IMR-90 (cell line): ENCODE measurements at regions not wholly inside any gene's neighbourhood (a gene's known extent, or its start where the extent isn't known, plus 50 kb on each side); places are given as distances from the start of the nearest gene placed in this dataset.

Source experiments
- ATAC-seq: fragments of 200-7000 bp; cut with Tn5 transposase; 2 replicates; pipeline ENCODE4 v1.9.1; 2020; ENCODE audit warnings: low read depth, mild to moderate bottlenecking, moderate library complexity
- BruUV-seq: library from RNA; stranded (reverse); fragments of 400-500 nt; replicated peaks from 2 replicates; lab custom pipeline; 2021; lab: Mats Ljungman, UMichigan
- CTCF ChIA-PET: fragments of 300-600 bp; formaldehyde crosslinking; extraction: SDS; loops from one replicate; lab custom pipeline; 2021; ENCODE audit warnings: antibody characterized with exemption; lab: Yijun Ruan, JAX
- POLR2A ChIA-PET: fragments of 300-600 bp; sonication (Branson Sonifier 250); formaldehyde crosslinking; loops from one replicate; lab custom pipeline; 2022; ENCODE audit warnings: antibody characterized with exemption; ENCODE audit not compliant: unreplicated experiment; lab: Charles Lee
- DNase-seq: peaks from one replicate; pipeline ENCODE4 v3.0.0; 2013
- H2AFZ ChIP-seq: replicated peaks from 2 replicates; pipeline ENCODE3; 2013; ENCODE audit warnings: low read length, mild to moderate bottlenecking; ENCODE audit not compliant: poor library complexity
- H2AK5ac ChIP-seq: 2 replicates; pipeline ENCODE4 v1.6.1; 2013; ENCODE audit warnings: low read depth, low read length, inconsistent platforms
- H2AK9ac ChIP-seq: replicated peaks from 2 replicates; pipeline ENCODE3; 2013; ENCODE audit warnings: mild to moderate bottlenecking, low read depth, low read length, moderate library complexity; ENCODE audit not compliant: poor library complexity
- H2BK120ac ChIP-seq: 2 replicates; pipeline ENCODE4 v1.6.1; 2013; ENCODE audit warnings: low read depth, low read length, inconsistent platforms
- H2BK15ac ChIP-seq: 3 replicates; pipeline ENCODE4 v1.6.1; 2013; ENCODE audit warnings: low read depth, low read length, inconsistent platforms
- H2BK20ac ChIP-seq: 2 replicates; pipeline ENCODE4 v1.6.1; 2013; ENCODE audit warnings: low read depth, mild to moderate bottlenecking, inconsistent platforms, low read length, moderate library complexity
- H2BK5ac ChIP-seq: 2 replicates; pipeline ENCODE4 v1.6.1; 2013; ENCODE audit warnings: mild to moderate bottlenecking, low read depth, low read length, inconsistent platforms; ENCODE audit not compliant: poor library complexity, severe bottlenecking
- H3K14ac ChIP-seq: replicated peaks from 2 replicates; pipeline ENCODE4 v1.6.1; 2013; ENCODE audit warnings: low read depth, low read length, inconsistent platforms
- H3K18ac ChIP-seq: 2 replicates; pipeline ENCODE4 v1.6.1; 2013; ENCODE audit warnings: low read depth, low read length, control low read depth
- H3K23ac ChIP-seq: 2 replicates; pipeline ENCODE4 v1.6.1; 2013; ENCODE audit warnings: low read depth, low read length, inconsistent platforms
- H3K27ac ChIP-seq: 2 replicates; pipeline ENCODE4 v1.5.1; 2013; ENCODE audit warnings: mild to moderate bottlenecking, control low read depth, low read length; ENCODE audit not compliant: insufficient read depth
- H3K27me3 ChIP-seq: 2 replicates; pipeline ENCODE4 v1.6.1; 2013; ENCODE audit warnings: low read length; ENCODE audit not compliant: control insufficient read depth, insufficient read depth
- H3K36me3 ChIP-seq: 2 replicates; pipeline ENCODE4 v1.6.1; 2013; ENCODE audit warnings: low read length, mixed read lengths; ENCODE audit not compliant: control insufficient read depth, insufficient read depth
- H3K4ac ChIP-seq: 2 replicates; pipeline ENCODE4 v1.6.1; 2013; ENCODE audit warnings: low read depth, low read length, inconsistent platforms
- H3K4me1 ChIP-seq: 2 replicates; pipeline ENCODE4 v1.6.1; 2013; ENCODE audit warnings: low read length, mixed read lengths; ENCODE audit not compliant: control insufficient read depth, insufficient read depth
- H3K4me2 ChIP-seq: 2 replicates; pipeline ENCODE4 v1.6.1; 2013; ENCODE audit warnings: low read depth, mild to moderate bottlenecking, control low read depth, low read length, moderate library complexity
- H3K4me3 ChIP-seq: 2 replicates; pipeline ENCODE4 v1.5.1; 2013; ENCODE audit warnings: low read depth, mild to moderate bottlenecking, control low read depth, low read length, moderate library complexity; ENCODE audit not compliant: insufficient read depth
- H3K56ac ChIP-seq: 2 replicates; pipeline ENCODE4 v1.6.1; 2013; ENCODE audit warnings: low read length, inconsistent platforms; ENCODE audit not compliant: insufficient read depth; ENCODE audit errors: extremely low read depth
- H3K79me1 ChIP-seq, 2 experiments: 2 replicates each; pipeline ENCODE4 v1.6.1; 2013; ENCODE audit warnings: low read length in 2 of 2, inconsistent platforms in 1 of 2, low read depth in 1 of 2
- H3K9ac ChIP-seq: 2 replicates; pipeline ENCODE4 v1.6.1; 2013; ENCODE audit warnings: low read depth, low read length, control low read depth
- H3K9me1 ChIP-seq: 2 replicates; pipeline ENCODE4 v1.6.1; 2013; ENCODE audit warnings: low read length, inconsistent platforms; ENCODE audit not compliant: insufficient read depth
- H3K9me3 ChIP-seq: 2 replicates; pipeline ENCODE4 v1.6.1; 2013; ENCODE audit warnings: low read length; ENCODE audit not compliant: control insufficient read depth, insufficient read depth
- H4K20me1 ChIP-seq: 2 replicates; pipeline ENCODE4 v1.6.1; 2013; ENCODE audit warnings: low read length, inconsistent platforms; ENCODE audit not compliant: insufficient read depth
- H4K5ac ChIP-seq: 2 replicates; pipeline ENCODE4 v1.6.1; 2013; ENCODE audit warnings: mild to moderate bottlenecking, low read depth, low read length, control low read depth
- H4K8ac ChIP-seq, 2 experiments: 2 replicates each; pipeline ENCODE4 v1.6.1; 2013; ENCODE audit warnings: low read depth in 2 of 2, low read length in 2 of 2, control low read depth in 1 of 2, inconsistent platforms in 1 of 2
- H4K91ac ChIP-seq: 2 replicates; pipeline ENCODE4 v1.6.1; 2013; ENCODE audit warnings: low read depth, low read length, inconsistent platforms; ENCODE audit not compliant: insufficient read depth
- BHLHE40 ChIP-seq: fragments of 150-350 bp; IDR thresholded peaks from 2 replicates; pipeline ENCODE4 v1.6.1; 2016; ENCODE audit warnings: mild to moderate bottlenecking, low read depth, low read length
- CEBPB ChIP-seq: IDR thresholded peaks from 2 replicates; pipeline ENCODE4 v1.6.1; 2012; ENCODE audit warnings: low read depth, low read length, improper control_type of control experiment
- CHD1 ChIP-seq: IDR thresholded peaks from 2 replicates; pipeline ENCODE4 v1.6.1; 2012; ENCODE audit warnings: low read depth, low read length, improper control_type of control experiment
- FOS ChIP-seq: fragments of 150-350 bp; IDR thresholded peaks from 2 replicates; pipeline ENCODE4 v1.6.1; 2016; ENCODE audit warnings: low read depth, low read length
- MAFK ChIP-seq: IDR thresholded peaks from 2 replicates; pipeline ENCODE4 v1.6.1; 2012; ENCODE audit warnings: low read depth, low read length, improper control_type of control experiment
- MAZ ChIP-seq: IDR thresholded peaks from 2 replicates; pipeline ENCODE4 v1.6.1; 2012; ENCODE audit warnings: low read depth, mild to moderate bottlenecking, low read length, improper control_type of control experiment, moderate library complexity, borderline replicate concordance
- MXI1 ChIP-seq: IDR thresholded peaks from 2 replicates; pipeline ENCODE4 v1.6.1; 2012; ENCODE audit warnings: low read depth, mild to moderate bottlenecking, low read length, moderate library complexity, borderline replicate concordance
- NFE2L2 ChIP-seq: fragments of 150-350 bp; IDR thresholded peaks from 2 replicates; pipeline ENCODE4 v1.6.1; 2016; ENCODE audit warnings: low read depth, mild to moderate bottlenecking, low read length
- RCOR1 ChIP-seq: IDR thresholded peaks from 2 replicates; pipeline ENCODE4 v1.6.1; 2012; ENCODE audit warnings: mild to moderate bottlenecking, low read length, improper control_type of control experiment; ENCODE audit not compliant: insufficient replicate concordance
- RFX5 ChIP-seq: IDR thresholded peaks from 2 replicates; pipeline ENCODE4 v1.8.0; 2012; ENCODE audit warnings: low read depth, mild to moderate bottlenecking, low read length, moderate library complexity
- SMC3 ChIP-seq: fragments of 150-350 bp; IDR thresholded peaks from 2 replicates; pipeline ENCODE4 v1.6.1; 2016; ENCODE audit warnings: low read depth, mild to moderate bottlenecking, antibody characterized with exemption, low read length, moderate library complexity
- WGBS, 2 experiments: methylation state at CpG; one replicate each; pipeline versions ENCODE4 v1.1.5 to v1.1.7; 2013; ENCODE audit warnings: missing lambda C conversion rate in 2 of 2; ENCODE audit not compliant: insufficient read length in 1 of 2; ENCODE audit errors: extremely low coverage in 2 of 2; 5-methylcytosine and 5-hydroxymethylcytosine counted together
- dilution Hi-C: fragments of 300-500 bp; cut with HindIII; formaldehyde crosslinking; loops from one replicate; pipeline ENCODE4 v1.14.3; 2018; ENCODE audit warnings: low sequenced_read_pairs; ENCODE audit not compliant: unreplicated experiment
- in situ Hi-C: fragments of 300-500 bp; cut with MboI; formaldehyde crosslinking; loops from 3 replicates; pipeline ENCODE4 v1.14.3; 2019; ENCODE audit warnings: low sequenced_read_pairs, inconsistent platforms, mixed read lengths
- intact Hi-C: fragments of 100-400 bp; cut with micrococcal nuclease; formaldehyde crosslinking; loops from 2 replicates; pipeline ENCODE4 v1.10.0; 2022
- TF ChIP-seq, protein P1 (sequence below): fragments of 150-350 bp; IDR thresholded peaks from 2 replicates; pipeline ENCODE4 v1.6.1; 2017; ENCODE audit warnings: mild to moderate bottlenecking, antibody characterized with exemption, low read length, low read depth
- TF ChIP-seq, protein P2 (sequence below): fragments of 150-350 bp; IDR thresholded peaks from 2 replicates; pipeline ENCODE4 v1.6.1; 2016; ENCODE audit warnings: low read depth, mild to moderate bottlenecking, low read length, moderate library complexity, borderline replicate concordance

GRCh38 chr11:10918275-10918674 lies 60.4 kb upstream of the ZBED5 start:
- Histone ChIP-seq H3K27me3 (no peaks in the 10 kb centered on the region), H3K9me3 (no peaks in the 10 kb centered on the region; the same call in 1 of the 2 replicates), H3K14ac (no peak overlapping the region), H2AK9ac (no peak overlapping the region), H3K18ac (no peak overlapping the region), H3K9ac (no peak overlapping the region), H2BK5ac (no peak overlapping the region), H3K9me1 (0 out of 2 replicates have a peak, but pooled peaks cover 3% of the 10 kb centered on the region), H3K4me1 (peaks cover 3% of the 10 kb centered on the region; the same call in 1 of the 2 replicates), H4K20me1 (no peaks in the 10 kb centered on the region), H3K4ac (no peak overlapping the region), H4K91ac (no peak overlapping the region), H3K36me3 (no peaks in the 10 kb centered on the region), H3K23ac (no peak overlapping the region), H3K4me3 (no peak overlapping the region), H2BK20ac (no peak overlapping the region), H3K56ac (no peak overlapping the region), H2AK5ac (no peak overlapping the region), H3K27ac (no peak overlapping the region), H4K8ac (no peak overlapping the region), H2AFZ (no peak overlapping the region), H3K79me1 (no peaks in the 10 kb centered on the region), H2BK15ac (no peak overlapping the region), H4K5ac (no peak overlapping the region), H2BK120ac (no peak overlapping the region), H3K4me2 (no peak overlapping the region)
- WGBS, 2 experiments: no CpG with 5 or more reads among the region's 1 CpG
- TF ChIP-seq, protein P1, sequence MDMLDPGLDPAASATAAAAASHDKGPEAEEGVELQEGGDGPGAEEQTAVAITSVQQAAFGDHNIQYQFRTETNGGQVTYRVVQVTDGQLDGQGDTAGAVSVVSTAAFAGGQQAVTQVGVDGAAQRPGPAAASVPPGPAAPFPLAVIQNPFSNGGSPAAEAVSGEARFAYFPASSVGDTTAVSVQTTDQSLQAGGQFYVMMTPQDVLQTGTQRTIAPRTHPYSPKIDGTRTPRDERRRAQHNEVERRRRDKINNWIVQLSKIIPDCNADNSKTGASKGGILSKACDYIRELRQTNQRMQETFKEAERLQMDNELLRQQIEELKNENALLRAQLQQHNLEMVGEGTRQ: no peak
- TF ChIP-seq FOS (no peak), MAZ (no peak), BHLHE40 (no peak), MAFK (no peak), RCOR1 (no peak), MXI1 (no peak), SMC3 (no peak), NFE2L2 (no peak), RFX5 (no peak), CHD1 (no peak), CEBPB (no peak)
- TF ChIP-seq, protein P2, sequence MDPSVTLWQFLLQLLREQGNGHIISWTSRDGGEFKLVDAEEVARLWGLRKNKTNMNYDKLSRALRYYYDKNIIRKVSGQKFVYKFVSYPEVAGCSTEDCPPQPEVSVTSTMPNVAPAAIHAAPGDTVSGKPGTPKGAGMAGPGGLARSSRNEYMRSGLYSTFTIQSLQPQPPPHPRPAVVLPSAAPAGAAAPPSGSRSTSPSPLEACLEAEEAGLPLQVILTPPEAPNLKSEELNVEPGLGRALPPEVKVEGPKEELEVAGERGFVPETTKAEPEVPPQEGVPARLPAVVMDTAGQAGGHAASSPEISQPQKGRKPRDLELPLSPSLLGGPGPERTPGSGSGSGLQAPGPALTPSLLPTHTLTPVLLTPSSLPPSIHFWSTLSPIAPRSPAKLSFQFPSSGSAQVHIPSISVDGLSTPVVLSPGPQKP: no peak
- in situ Hi-C loops: no loop called here
- no TSS peak for BruUV-seq
- ATAC-seq (no peak), DNase-seq (no peak)
- intact Hi-C loops: no loop called here
- ChIA-PET POLR2A (no interaction called here), CTCF (no interaction called here)
- dilution Hi-C loops: no loop called here
